ENCODE measurements at regions not wholly inside any gene's neighbourhood (a gene's known extent, or its start where the extent isn't known, plus 50 kb on each side); places are given as distances from the start of the nearest gene placed in this dataset.

DNA sequence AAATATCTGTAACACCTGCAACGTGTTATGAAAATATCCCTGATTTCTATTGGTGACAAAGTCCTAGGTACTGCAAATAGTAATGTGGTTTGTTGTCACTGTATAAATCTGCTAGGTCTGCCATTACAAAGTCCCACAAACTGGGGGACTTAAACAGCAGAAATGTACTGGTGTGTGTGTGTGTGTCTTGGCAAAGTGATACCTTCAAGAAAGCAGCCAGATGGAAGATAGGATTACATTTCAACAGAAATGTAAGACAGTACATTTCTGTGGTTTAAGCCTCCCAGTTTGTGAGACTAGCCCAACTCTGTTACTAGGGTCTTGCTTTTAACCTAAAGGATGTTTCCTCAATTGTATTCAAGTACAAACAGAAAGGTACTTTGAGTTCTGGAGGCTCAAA, 531.7 kb downstream of the NPIPA7 start:
- no peak for DNase-seq (ENCODE audit: unreplicated experiment)
- POLR2A ChIA-PET = no interaction called here
- TF ChIP-seq, protein P1, sequence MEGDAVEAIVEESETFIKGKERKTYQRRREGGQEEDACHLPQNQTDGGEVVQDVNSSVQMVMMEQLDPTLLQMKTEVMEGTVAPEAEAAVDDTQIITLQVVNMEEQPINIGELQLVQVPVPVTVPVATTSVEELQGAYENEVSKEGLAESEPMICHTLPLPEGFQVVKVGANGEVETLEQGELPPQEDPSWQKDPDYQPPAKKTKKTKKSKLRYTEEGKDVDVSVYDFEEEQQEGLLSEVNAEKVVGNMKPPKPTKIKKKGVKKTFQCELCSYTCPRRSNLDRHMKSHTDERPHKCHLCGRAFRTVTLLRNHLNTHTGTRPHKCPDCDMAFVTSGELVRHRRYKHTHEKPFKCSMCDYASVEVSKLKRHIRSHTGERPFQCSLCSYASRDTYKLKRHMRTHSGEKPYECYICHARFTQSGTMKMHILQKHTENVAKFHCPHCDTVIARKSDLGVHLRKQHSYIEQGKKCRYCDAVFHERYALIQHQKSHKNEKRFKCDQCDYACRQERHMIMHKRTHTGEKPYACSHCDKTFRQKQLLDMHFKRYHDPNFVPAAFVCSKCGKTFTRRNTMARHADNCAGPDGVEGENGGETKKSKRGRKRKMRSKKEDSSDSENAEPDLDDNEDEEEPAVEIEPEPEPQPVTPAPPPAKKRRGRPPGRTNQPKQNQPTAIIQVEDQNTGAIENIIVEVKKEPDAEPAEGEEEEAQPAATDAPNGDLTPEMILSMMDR (IDR thresholded peaks at IDR 0.05; ENCODE audit: unreplicated experiment) = no peak
- H3K27ac Mint-ChIP-seq (ENCODE audit: low read depth, unreplicated experiment) = no peak overlapping the region
- no TSS peak for BruUV-seq (replicated peaks)
- H3K4me3 Mint-ChIP-seq (ENCODE audit: unreplicated experiment) = no peak overlapping the region
- H3K9me3 Mint-ChIP-seq (ENCODE audit: unreplicated experiment) = peaks cover 45% of the 10 kb centered on the region
- H3K4me1 Mint-ChIP-seq (ENCODE audit: insufficient read depth, unreplicated experiment) = no peaks in the 10 kb centered on the region
- H3K36me3 Mint-ChIP-seq (ENCODE audit: insufficient read depth, unreplicated experiment) = no peaks in the 10 kb centered on the region
- CTCF ChIA-PET = no interaction called here
- H3K27me3 Mint-ChIP-seq (ENCODE audit: insufficient read depth, unreplicated experiment) = no peaks in the 10 kb centered on the region
- intact Hi-C loops (cut with micrococcal nuclease) = no loop called here

DNA sequence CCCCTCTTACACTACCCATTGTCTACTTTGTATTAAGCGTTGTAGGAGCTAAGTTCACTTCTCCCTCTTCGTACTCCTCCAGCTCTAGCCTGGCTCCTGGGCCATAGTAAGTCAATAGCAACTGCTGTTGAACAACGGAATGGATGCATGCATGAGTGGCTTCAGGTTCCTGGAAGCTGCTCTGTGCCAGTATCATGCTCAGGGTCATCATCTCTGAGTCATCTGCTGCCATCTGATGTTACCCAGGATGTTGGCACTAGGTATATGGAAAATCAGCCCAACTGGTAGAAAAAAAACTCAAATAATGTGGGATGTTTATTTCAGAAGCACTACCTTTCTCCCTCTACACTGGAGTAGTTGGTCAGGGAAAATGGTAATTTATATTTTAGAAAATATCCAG, 536.8 kb downstream of the NPIPA7 start:
- BruUV-seq (replicated peaks) = no TSS peak
- no peak overlapping the region for H3K27ac Mint-ChIP-seq (ENCODE audit: low read depth, unreplicated experiment)
- H3K9me3 Mint-ChIP-seq (ENCODE audit: unreplicated experiment) = peaks cover 42% of the 10 kb centered on the region
- no peaks in the 10 kb centered on the region for H3K27me3 Mint-ChIP-seq (ENCODE audit: insufficient read depth, unreplicated experiment)
- no peak overlapping the region for H3K4me3 Mint-ChIP-seq (ENCODE audit: unreplicated experiment)
- no peaks in the 10 kb centered on the region for H3K36me3 Mint-ChIP-seq (ENCODE audit: insufficient read depth, unreplicated experiment)
- TF ChIP-seq, protein P1 (IDR thresholded peaks at IDR 0.05; ENCODE audit: unreplicated experiment) = no peak
- DNase-seq (ENCODE audit: unreplicated experiment) = no peak
- H3K4me1 Mint-ChIP-seq (ENCODE audit: insufficient read depth, unreplicated experiment) = no peaks in the 10 kb centered on the region
- ChIA-PET POLR2A (no interaction called here), CTCF (no interaction called here)
- intact Hi-C loops (cut with micrococcal nuclease) = no loop called here

DNA sequence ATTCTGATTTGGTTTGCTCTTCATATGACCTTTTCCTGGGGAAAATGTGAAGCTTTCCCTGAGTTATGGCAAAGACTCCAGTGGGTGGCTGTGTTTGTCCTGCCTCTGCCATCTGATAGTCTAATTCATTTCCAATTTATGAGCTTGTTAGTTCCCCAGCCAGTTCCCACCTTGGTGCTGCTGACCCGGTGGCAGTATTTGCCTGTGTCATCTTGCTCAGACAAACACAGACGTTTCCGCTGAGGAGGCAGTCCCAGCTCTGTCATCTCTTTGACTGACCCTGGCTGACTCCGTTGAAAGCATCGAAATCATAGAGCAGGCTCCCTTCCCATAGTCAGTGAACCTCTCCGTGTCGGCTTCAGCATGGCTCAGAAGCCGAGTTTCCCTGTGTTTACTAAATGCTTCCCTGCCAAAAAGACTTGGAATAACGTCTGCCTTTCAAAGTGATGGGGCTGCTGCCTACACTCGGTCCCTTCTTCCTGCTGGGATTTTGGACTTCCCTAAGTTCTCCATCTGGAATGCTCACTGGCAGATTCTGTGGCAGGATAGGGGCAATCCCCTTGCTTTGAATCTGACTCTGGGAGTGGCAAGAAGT, 538.3 kb downstream of the NPIPA7 start:
- CTCF ChIA-PET = no interaction called here

DNA sequence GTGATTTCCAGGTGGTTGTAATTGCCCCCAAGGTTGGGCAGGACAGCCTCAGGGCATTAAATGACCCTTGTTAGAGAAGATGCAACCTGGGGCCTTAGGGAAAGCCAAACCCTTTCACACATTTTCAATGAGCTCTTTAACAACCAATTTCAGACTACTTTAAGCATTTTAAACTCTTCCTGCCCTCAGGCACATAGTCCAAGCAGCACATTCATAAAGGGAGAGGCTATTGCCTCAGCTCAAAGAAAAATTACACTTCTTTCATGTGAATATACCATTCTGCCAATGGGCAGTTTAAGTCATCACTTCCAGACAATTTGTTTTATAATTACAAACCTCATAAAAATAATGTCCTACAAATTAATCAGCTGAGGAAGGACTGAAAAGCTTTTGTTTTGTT, 544.5 kb downstream of the NPIPA7 start:
- ChIA-PET POLR2A (no interaction called here), CTCF (interaction anchor here (0.5 kb wide), 1 partner anchor 73 kb away, joined by 3 read pairs; no protein-coding TSS in a partner anchor)
- H3K36me3 Mint-ChIP-seq (ENCODE audit: insufficient read depth, unreplicated experiment) = no peaks in the 10 kb centered on the region
- peaks cover 44% of the 10 kb centered on the region for H3K9me3 Mint-ChIP-seq (ENCODE audit: unreplicated experiment)
- no peak overlapping the region for H3K4me3 Mint-ChIP-seq (ENCODE audit: unreplicated experiment)
- no peak for DNase-seq (ENCODE audit: unreplicated experiment)
- no peaks in the 10 kb centered on the region for H3K27me3 Mint-ChIP-seq (ENCODE audit: insufficient read depth, unreplicated experiment)
- TF ChIP-seq, protein P1 (IDR thresholded peaks at IDR 0.05; ENCODE audit: unreplicated experiment) = no peak
- no TSS peak for BruUV-seq (replicated peaks)
- no peaks in the 10 kb centered on the region for H3K4me1 Mint-ChIP-seq (ENCODE audit: insufficient read depth, unreplicated experiment)
- H3K27ac Mint-ChIP-seq (ENCODE audit: low read depth, unreplicated experiment) = no peak overlapping the region
- intact Hi-C loops (cut with micrococcal nuclease) = no loop called here

More for the DNA sequence above, 538.3 kb downstream of the NPIPA7 start:
- intact Hi-C loops (cut with micrococcal nuclease) = no loop called here
- H3K4me3 Mint-ChIP-seq (ENCODE audit: unreplicated experiment) = no peak overlapping the region
- POLR2A ChIA-PET = no interaction called here
- no peaks in the 10 kb centered on the region for H3K27me3 Mint-ChIP-seq (ENCODE audit: insufficient read depth, unreplicated experiment)
- H3K27ac Mint-ChIP-seq (ENCODE audit: low read depth, unreplicated experiment) = no peak overlapping the region
- H3K9me3 Mint-ChIP-seq (ENCODE audit: unreplicated experiment) = peaks cover 36% of the 10 kb centered on the region
- H3K36me3 Mint-ChIP-seq (ENCODE audit: insufficient read depth, unreplicated experiment) = no peaks in the 10 kb centered on the region
- H3K4me1 Mint-ChIP-seq (ENCODE audit: insufficient read depth, unreplicated experiment) = no peaks in the 10 kb centered on the region
- BruUV-seq (replicated peaks) = no TSS peak
- DNase-seq (ENCODE audit: unreplicated experiment) = no peak
- TF ChIP-seq, protein P1 (IDR thresholded peaks at IDR 0.05; ENCODE audit: unreplicated experiment) = no peak

Measured in MCF 10A (cell line).